K562 (cell line): ENCODE measurements at regions not wholly inside any gene's neighbourhood (a gene's known extent, or its start where the extent isn't known, plus 50 kb on each side); places are given as distances from the start of the nearest gene placed in this dataset.

Experiments used
- ATAC-seq: fragments of 200-7000 bp; cut with Tn5 transposase; 3 replicates; pipeline ENCODE4 v1.9.1; 2020; ENCODE audit warnings: moderate library complexity
- BruUV-seq: library from RNA; stranded (reverse); fragments of 400-500 nt; replicated peaks from 2 replicates; lab custom pipeline; 2021; lab: Mats Ljungman, UMichigan
- CTCF ChIA-PET: fragments of 300-600 bp; formaldehyde crosslinking; extraction: SDS; loops from one replicate; lab custom pipeline; 2021; ENCODE audit warnings: low intra/inter-chr PET ratio; lab: Yijun Ruan, JAX
- POLR2A ChIA-PET: fragments of 300-600, 350-650 bp; sonication (Branson Sonifier 250); formaldehyde crosslinking; extraction: SDS; loops from one replicate; lab custom pipeline; 2021; ENCODE audit warnings: antibody characterized with exemption, inconsistent platforms; lab: Yijun Ruan, JAX
- DNase-seq, 4 experiments: peaks; one replicate each; pipeline versions ENCODE4 v3.0.0 to v3.0.0-alpha.2; 2011 to 2018; ENCODE audit warnings: low spot score in 3 of 4, mixed read lengths in 3 of 4; ENCODE audit errors: extremely low read depth in 1 of 4
- FAIRE-seq: peaks from 2 replicates; lab custom pipeline; 2011; peaks lifted over from hg19 to GRCh38; lab: Jason Lieb, UNC
- H2AFZ ChIP-seq: 2 replicates; pipeline ENCODE4 v1.6.0; 2011; ENCODE audit warnings: low read depth, low read length, control low read depth, inconsistent platforms
- H3K27ac ChIP-seq: fragments of 200-600 bp; 3 replicates; pipeline ENCODE4 v1.8.0; 2011; ENCODE audit warnings: low read depth, mild to moderate bottlenecking, control low read depth, inconsistent platforms, low read length, moderate library complexity, mixed read lengths; ENCODE audit errors: extremely low read depth
- H3K27me3 ChIP-seq, 2 experiments: fragments of 300-600 bp in 1 of 2; 2 replicates in 1 of 2; 3 replicates in 1 of 2; pipeline versions ENCODE4 v1.6.0 to v1.8.0; 2011; ENCODE audit warnings: inconsistent platforms in 2 of 2, low read length in 2 of 2, mild to moderate bottlenecking in 1 of 2, mixed read lengths in 1 of 2, moderate library complexity in 1 of 2; ENCODE audit not compliant: control insufficient read depth in 2 of 2, insufficient read depth in 2 of 2
- H3K36me3 ChIP-seq: fragments of 300-600 bp; 3 replicates; pipeline ENCODE4 v1.8.0; 2011; ENCODE audit warnings: mild to moderate bottlenecking, low read length, inconsistent platforms; ENCODE audit not compliant: control insufficient read depth, insufficient read depth
- H3K4me1 ChIP-seq, 2 experiments: fragments of 200-600 bp in 1 of 2; replicated peaks in 1 of 2; 2 replicates in 1 of 2; 3 replicates in 1 of 2; pipeline versions ENCODE4 v1.5.1 to v1.8.0; 2011; ENCODE audit warnings: inconsistent platforms in 2 of 2, low read length in 2 of 2, mild to moderate bottlenecking in 1 of 2, mixed read lengths in 1 of 2, moderate library complexity in 1 of 2; ENCODE audit not compliant: control insufficient read depth in 2 of 2, insufficient read depth in 2 of 2
- H3K4me2 ChIP-seq: 2 replicates; pipeline ENCODE4 v1.6.1; 2011; ENCODE audit warnings: low read length, control low read depth, inconsistent platforms, mixed read lengths; ENCODE audit not compliant: insufficient read depth
- H3K4me3 ChIP-seq: fragments of 200-600 bp; sonication (generic), shearing (Covaris generic); 2 replicates; pipeline ENCODE4 v1.5.1; 2016; ENCODE audit warnings: control low read depth, inconsistent platforms
- H3K79me2 ChIP-seq: fragments of 200-600 bp; 3 replicates; pipeline ENCODE4 v1.8.0; 2011; ENCODE audit warnings: low read length, inconsistent platforms; ENCODE audit not compliant: control insufficient read depth, insufficient read depth
- H3K9ac ChIP-seq, 2 experiments: 2 replicates each; pipeline versions ENCODE4 v1.6.0 to v1.6.1; 2011; ENCODE audit warnings: low read depth in 2 of 2, low read length in 2 of 2, control low read depth in 1 of 2, inconsistent platforms in 1 of 2, mild to moderate bottlenecking in 1 of 2, mixed read lengths in 1 of 2; ENCODE audit not compliant: insufficient read depth in 1 of 2
- H3K9me1 ChIP-seq: one replicate; pipeline ENCODE4 v1.6.0; 2011; ENCODE audit warnings: inconsistent platforms, mild to moderate bottlenecking, low read length, moderate library complexity; ENCODE audit not compliant: control insufficient read depth, insufficient read depth
- H3K9me3 ChIP-seq: replicated peaks from 2 replicates; pipeline ENCODE4 v1.5.1; 2011; ENCODE audit warnings: low read depth, low read length, inconsistent platforms; ENCODE audit not compliant: control insufficient read depth, insufficient read depth
- H4K20me1 ChIP-seq: replicated peaks from 2 replicates; pipeline ENCODE4 v1.6.1; 2011; ENCODE audit warnings: low read length, inconsistent platforms, mixed read lengths; ENCODE audit not compliant: control insufficient read depth, insufficient read depth
- ATF3 ChIP-seq, 2 experiments: fragments of 450-650 bp in 1 of 2; sonication (generic) in 1 of 2; formaldehyde crosslinking in 1 of 2; IDR thresholded peaks in 1 of 2; conservative IDR thresholded peaks in 1 of 2; 2 replicates each; pipeline versions ENCODE4 v1.6.1 to v1.8.1; 2016 to 2023; ENCODE audit warnings: mild to moderate bottlenecking in 2 of 2, moderate library complexity in 2 of 2, inconsistent platforms in 1 of 2, missing genetic modification reagents in 1 of 2
- CXXC5 ChIP-seq: fragments of 250-450 bp; sonication (Bioruptor Pico); IDR thresholded peaks from 2 replicates; pipeline ENCODE4 v1.8.0; 2022; ENCODE audit warnings: inconsistent platforms, mild to moderate bottlenecking, moderate library complexity
- FOSL1 ChIP-seq: fragments of 200-800 bp; sonication (Bioruptor generic); conservative IDR thresholded peaks from 2 replicates; pipeline ENCODE4 v1.6.1; 2016; ENCODE audit warnings: missing genetic modification characterization, missing compliant biosample characterization
- JUND ChIP-seq, 2 experiments: IDR thresholded peaks; 2 replicates in 1 of 2; 3 replicates in 1 of 2; pipeline ENCODE4 v1.6.1; 2011; ENCODE audit warnings: borderline replicate concordance in 2 of 2, low read depth in 2 of 2, low read length in 2 of 2, improper control_type of control experiment in 1 of 2, missing biosample characterization in 1 of 2, missing genetic modification characterization in 1 of 2, missing genetic modification reagents in 1 of 2
- NFIC ChIP-seq: fragments of 450-650 bp; IDR thresholded peaks from 2 replicates; pipeline ENCODE4 v1.6.1; 2017; ENCODE audit warnings: mild to moderate bottlenecking, inconsistent platforms
- ZNF140 ChIP-seq: fragments of 250-450 bp; sonication (Bioruptor Pico); IDR thresholded peaks from 2 replicates; pipeline ENCODE4 v1.8.0; 2021; ENCODE audit warnings: moderate library complexity, mild to moderate bottlenecking, inconsistent platforms
- ZNF347 ChIP-seq: fragments of 450-650 bp; formaldehyde crosslinking; IDR thresholded peaks from 2 replicates; pipeline ENCODE4 v1.4.0; 2020; ENCODE audit warnings: low read depth, mild to moderate bottlenecking, moderate library complexity
- WGBS: fragments of 100-300 bp; shearing (Covaris generic); methylation state at CpG from one replicate; pipeline ENCODE4 v1.1.6; 2016; ENCODE audit warnings: low coverage, mixed read lengths; ENCODE audit not compliant: insufficient coverage; ENCODE audit errors: missing lambda C conversion rate; 5-methylcytosine and 5-hydroxymethylcytosine counted together
- in situ Hi-C: fragments of 300-500 bp; cut with MboI; formaldehyde crosslinking; loops from 4 replicates; pipeline ENCODE4 v1.15.0; 2018; ENCODE audit warnings: inconsistent platforms, mixed read lengths
- intact Hi-C: fragments of 100-400 bp; cut with micrococcal nuclease; formaldehyde crosslinking; loops from 2 replicates; pipeline ENCODE4 v1.14.2; 2022

GRCh38 chr10:56547163-56547562 is 186.1 kb upstream of the ZWINT start:
- Histone ChIP-seq H3K4me2 (no peak overlapping the region), H3K36me3 (no peaks in the 10 kb centered on the region), H3K27me3 (no peaks in the 10 kb centered on the region), H4K20me1 (no peaks in the 10 kb centered on the region), H3K9ac (no peak overlapping the region), H3K4me3 (no peak overlapping the region), H3K4me1 (no peaks in the 10 kb centered on the region), H3K79me2 (no peaks in the 10 kb centered on the region), H3K9me1 (no peaks in the 10 kb centered on the region), H3K9me3 (no peaks in the 10 kb centered on the region; the same call in 1 of the 2 replicates), H2AFZ (no peak overlapping the region), H3K27ac (no peak overlapping the region)
- ATAC-seq: no peak
- in situ Hi-C loops: no loop called here
- POLR2A ChIA-PET: no interaction called here
- 0% methylated on average over 4 of the region's 4 CpGs for WGBS
- FAIRE-seq: no peak
- no TSS peak for BruUV-seq
- CTCF ChIA-PET: no interaction called here
- DNase-seq: no peak
- TF ChIP-seq ZNF140 (CRISPR knock-in tag) (no peak), NFIC (peak; percentile 24; the same call in 1 of the 2 replicates)
- intact Hi-C loops: no loop called here

GRCh38 chr10:56537984-56538383 is 176.9 kb upstream of the ZWINT start:
- intact Hi-C loops: no loop called here
- ChIA-PET CTCF (no interaction called here), POLR2A (no interaction called here)
- H4K20me1 ChIP-seq: no peaks in the 10 kb centered on the region
- DNase-seq (no peak), FAIRE-seq (no peak), ATAC-seq (no peak)
- 2% methylated on average over 4 of the region's 4 CpGs for WGBS
- H3K9me1 ChIP-seq: no peaks in the 10 kb centered on the region
- no peaks in the 10 kb centered on the region for H3K79me2 ChIP-seq
- TF ChIP-seq FOSL1 (tag): peak; percentile 67
- TF ChIP-seq ATF3 (IDR thresholded peaks at IDR 0.05): 0 out of 2 replicates have a peak, but pooled peaks have one; percentile 22
- no peak for TF ChIP-seq ATF3 (CRISPR knock-in tag; conservative IDR thresholded peaks at IDR 0.05)
- no peak for TF ChIP-seq JUND (IDR thresholded peaks at IDR 0.05; ENCODE audit: borderline replicate concordance, low read depth, low read length)
- TF ChIP-seq JUND (tag; IDR thresholded peaks at IDR 0.05; ENCODE audit: borderline replicate concordance, low read depth, low read length): peak; percentile 53; the same call in 1 of the 3 replicates
- no peak for TF ChIP-seq CXXC5 (CRISPR knock-in tag)
- TF ChIP-seq ZNF347 (CRISPR knock-in tag): no peak
- in situ Hi-C loops: no loop called here
- no peak overlapping the region for H2AFZ ChIP-seq
- H3K4me2 ChIP-seq: no peak overlapping the region
- H3K27ac ChIP-seq: no peak overlapping the region
- no peaks in the 10 kb centered on the region for H3K9me3 ChIP-seq
- H3K27me3 ChIP-seq: no peaks in the 10 kb centered on the region
- H3K4me3 ChIP-seq: no peak overlapping the region
- no peaks in the 10 kb centered on the region for H3K4me1 ChIP-seq
- no peak overlapping the region for H3K9ac ChIP-seq
- no peaks in the 10 kb centered on the region for H3K36me3 ChIP-seq
- BruUV-seq: no TSS peak
